Transverse colon (tissue), 3 donors: ENCODE measurements at regions not wholly inside any gene's neighbourhood (a gene's known extent, or its start where the extent isn't known, plus 50 kb on each side); places are given as distances from the start of the nearest gene placed in this dataset.

Experiments
- CTCF ChIP-seq, 5 experiments: fragments of 200-600 bp in 3 of 5; fragments of 450-650 bp in 2 of 5; sonication (generic) in 3 of 5; IDR thresholded peaks; 1 replicate in 2 of 5; 2 replicates in 3 of 5; pipeline ENCODE4 v1.5.1; 2016 to 2017; ENCODE audit warnings: antibody characterized with exemption in 5 of 5, inconsistent platforms in 3 of 5, mild to moderate bottlenecking in 2 of 5, moderate library complexity in 1 of 5
- POLR2A ChIP-seq: fragments of 450-650 bp; IDR thresholded peaks from one replicate; pipeline ENCODE4 v1.6.1; 2016; ENCODE audit warnings: antibody characterized with exemption, mild to moderate bottlenecking, moderate library complexity

GRCh38 chr14:53509276-53510244, 356.4 kb upstream of the DDHD1 start:
- TF ChIP-seq CTCF (IDR thresholded peaks at IDR 0.05) (no peak), POLR2A (no peak)
